ENCODE measurements at regions not wholly inside any gene's neighbourhood (a gene's known extent, or its start where the extent isn't known, plus 50 kb on each side); places are given as distances from the start of the nearest gene placed in this dataset.

DNA sequence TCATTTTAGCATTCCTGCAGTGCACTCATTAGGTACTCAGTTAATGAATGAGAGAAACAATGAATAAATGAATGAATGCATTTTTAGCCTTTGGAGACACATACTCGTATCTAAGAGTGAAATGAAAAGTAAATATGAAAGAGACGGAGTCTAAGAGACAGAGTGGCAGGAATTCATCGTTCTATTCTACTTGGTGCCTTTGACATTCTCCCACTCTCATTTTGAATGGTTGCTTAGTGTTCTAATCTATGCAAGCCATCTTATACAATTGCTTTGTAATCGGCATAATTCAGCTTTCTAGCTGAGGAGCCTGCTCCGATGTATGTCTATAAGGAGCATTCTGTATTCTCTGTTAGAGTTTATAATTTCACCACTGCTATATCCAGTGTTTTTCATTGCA, 554.9 kb downstream of the PLCL1 start:
- TF ChIP-seq, protein P1, sequence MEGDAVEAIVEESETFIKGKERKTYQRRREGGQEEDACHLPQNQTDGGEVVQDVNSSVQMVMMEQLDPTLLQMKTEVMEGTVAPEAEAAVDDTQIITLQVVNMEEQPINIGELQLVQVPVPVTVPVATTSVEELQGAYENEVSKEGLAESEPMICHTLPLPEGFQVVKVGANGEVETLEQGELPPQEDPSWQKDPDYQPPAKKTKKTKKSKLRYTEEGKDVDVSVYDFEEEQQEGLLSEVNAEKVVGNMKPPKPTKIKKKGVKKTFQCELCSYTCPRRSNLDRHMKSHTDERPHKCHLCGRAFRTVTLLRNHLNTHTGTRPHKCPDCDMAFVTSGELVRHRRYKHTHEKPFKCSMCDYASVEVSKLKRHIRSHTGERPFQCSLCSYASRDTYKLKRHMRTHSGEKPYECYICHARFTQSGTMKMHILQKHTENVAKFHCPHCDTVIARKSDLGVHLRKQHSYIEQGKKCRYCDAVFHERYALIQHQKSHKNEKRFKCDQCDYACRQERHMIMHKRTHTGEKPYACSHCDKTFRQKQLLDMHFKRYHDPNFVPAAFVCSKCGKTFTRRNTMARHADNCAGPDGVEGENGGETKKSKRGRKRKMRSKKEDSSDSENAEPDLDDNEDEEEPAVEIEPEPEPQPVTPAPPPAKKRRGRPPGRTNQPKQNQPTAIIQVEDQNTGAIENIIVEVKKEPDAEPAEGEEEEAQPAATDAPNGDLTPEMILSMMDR (IDR thresholded peaks at IDR 0.05), result no peak
- TF ChIP-seq GABPA (IDR thresholded peaks at IDR 0.05; ENCODE audit: low read depth), result no peak
- TF ChIP-seq POLR2AphosphoS5 (IDR thresholded peaks at IDR 0.05; ENCODE audit: low read depth, low read length), result no peak
- no peak for TF ChIP-seq PBX3 (IDR thresholded peaks at IDR 0.05)
